DOHH2 (cell line): ENCODE measurements at regions not wholly inside any gene's neighbourhood (a gene's known extent, or its start where the extent isn't known, plus 50 kb on each side); places are given as distances from the start of the nearest gene placed in this dataset.

Source experiments
- EZH2phosphoT487 ChIP-seq: fragments of 200-600 bp; sonication (generic); IDR thresholded peaks from 2 replicates; pipeline ENCODE4 v1.6.1; 2017; ENCODE audit warnings: borderline replicate concordance, mild to moderate bottlenecking, antibody characterized with exemption, low read length, moderate library complexity, mixed read lengths
- TF ChIP-seq, protein P1 (sequence below): fragments of 200-600 bp; sonication (generic); IDR thresholded peaks from one replicate; pipeline ENCODE4 v1.5.1; 2014; ENCODE audit warnings: antibody characterized with exemption, mild to moderate bottlenecking, low read depth, low read length; ENCODE audit not compliant: poor library complexity, severe bottlenecking

DNA sequence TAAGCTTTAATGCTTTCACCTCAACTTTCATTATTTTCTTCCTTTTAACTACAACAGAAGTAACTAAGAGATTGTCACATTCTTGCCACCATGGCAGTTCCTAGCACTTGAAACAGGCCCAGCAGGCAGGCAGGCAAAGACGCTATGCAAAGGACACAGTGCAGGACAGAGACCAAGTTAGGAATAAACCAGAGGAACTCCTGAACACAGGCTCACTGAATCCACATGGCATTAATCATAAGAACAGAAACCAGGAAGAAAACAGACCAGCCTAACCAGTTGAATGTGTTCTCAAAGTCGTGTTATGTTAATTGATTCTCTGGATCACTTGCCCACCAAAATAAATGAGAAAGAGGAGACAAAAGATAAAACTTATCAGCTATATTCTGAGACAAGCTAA lies 397.6 kb downstream of the TBL1XR1 start:
- TF ChIP-seq, protein P1, sequence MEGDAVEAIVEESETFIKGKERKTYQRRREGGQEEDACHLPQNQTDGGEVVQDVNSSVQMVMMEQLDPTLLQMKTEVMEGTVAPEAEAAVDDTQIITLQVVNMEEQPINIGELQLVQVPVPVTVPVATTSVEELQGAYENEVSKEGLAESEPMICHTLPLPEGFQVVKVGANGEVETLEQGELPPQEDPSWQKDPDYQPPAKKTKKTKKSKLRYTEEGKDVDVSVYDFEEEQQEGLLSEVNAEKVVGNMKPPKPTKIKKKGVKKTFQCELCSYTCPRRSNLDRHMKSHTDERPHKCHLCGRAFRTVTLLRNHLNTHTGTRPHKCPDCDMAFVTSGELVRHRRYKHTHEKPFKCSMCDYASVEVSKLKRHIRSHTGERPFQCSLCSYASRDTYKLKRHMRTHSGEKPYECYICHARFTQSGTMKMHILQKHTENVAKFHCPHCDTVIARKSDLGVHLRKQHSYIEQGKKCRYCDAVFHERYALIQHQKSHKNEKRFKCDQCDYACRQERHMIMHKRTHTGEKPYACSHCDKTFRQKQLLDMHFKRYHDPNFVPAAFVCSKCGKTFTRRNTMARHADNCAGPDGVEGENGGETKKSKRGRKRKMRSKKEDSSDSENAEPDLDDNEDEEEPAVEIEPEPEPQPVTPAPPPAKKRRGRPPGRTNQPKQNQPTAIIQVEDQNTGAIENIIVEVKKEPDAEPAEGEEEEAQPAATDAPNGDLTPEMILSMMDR = no peak
- TF ChIP-seq EZH2phosphoT487 = no peak
